Ovary (tissue), 7 donors: ENCODE measurements at regions not wholly inside any gene's neighbourhood (a gene's known extent, or its start where the extent isn't known, plus 50 kb on each side); places are given as distances from the start of the nearest gene placed in this dataset.

Experiments
- DNase-seq, 5 donors: peaks; one replicate each; pipeline ENCODE4 v3.0.0-alpha.2; 2019 to 2020
- H3K27ac ChIP-seq, 2 donors: fragments of 200-600 bp; one replicate each; pipeline versions ENCODE4 v1.5.1 to v1.8.0; 2019 to 2022
- H3K27me3 ChIP-seq: fragments of 200-600 bp; one replicate; pipeline ENCODE4 v1.8.0; 2022
- H3K36me3 ChIP-seq: fragments of 200-600 bp; sonication (generic); one replicate; pipeline ENCODE4 v1.5.1; 2019
- H3K4me1 ChIP-seq: one replicate; pipeline ENCODE4 v1.8.1; 2013; ENCODE audit warnings: mild to moderate bottlenecking, moderate library complexity; ENCODE audit not compliant: insufficient read depth
- H3K4me3 ChIP-seq: fragments of 200-600 bp; sonication (generic); one replicate; pipeline ENCODE4 v1.5.1; 2017
- H3K9me3 ChIP-seq, 2 donors: fragments of 200-600 bp in 1 of 2; sonication (generic) in 1 of 2; one replicate each; pipeline versions ENCODE4 v1.5.1 to v1.8.1; 2013 to 2019; ENCODE audit warnings: mild to moderate bottlenecking in 1 of 2, moderate library complexity in 1 of 2
- CTCF ChIP-seq, 3 donors: fragments of 450-650 bp in 2 of 3; fragments of 200-600 bp in 1 of 3; IDR thresholded peaks; one replicate each; pipeline versions ENCODE4 v1.5.1 to v1.8.0; 2016 to 2022; ENCODE audit warnings: antibody characterized with exemption in 3 of 3, mild to moderate bottlenecking in 1 of 3
- EP300 ChIP-seq: sonication (generic); formaldehyde crosslinking; IDR thresholded peaks from one replicate; pipeline ENCODE4 v1.6.1; 2017; ENCODE audit warnings: antibody characterized with exemption
- POLR2A ChIP-seq: fragments of 450-650 bp; IDR thresholded peaks from one replicate; pipeline ENCODE4 v1.6.1; 2017; ENCODE audit warnings: antibody characterized with exemption, mild to moderate bottlenecking, moderate library complexity
- WGBS, 3 donors: extraction: QIAGEN DNeasy Blood & Tissue Kit in 1 of 3; methylation state at CpG; one replicate each; pipeline versions ENCODE4 v1.1.5 to v1.1.7; 2013 to 2017; 5-methylcytosine and 5-hydroxymethylcytosine counted together
- intact Hi-C, 4 donors: fragments of 100-400 bp; cut with DNase I; formaldehyde crosslinking; loops; one replicate each; pipeline versions ENCODE4 v1.11.0 to v1.15.1; 2022 to 2023
- donor health status: DM: no; HTN: no; CAD: no; lungs with moderate emphysema.
- donor health status: DM: no; HTN: no; CAD: no.
- donor health status: Bipolar disorder and iron deficiency.
- donor health status: DM: no; HTN: no; CAD: no.
- donor health status: DM: yes; HTN: yes; CAD: no.

- Histone ChIP-seq H3K27me3 (no peaks in the 10 kb centered on the region), H3K4me1 (no peaks in the 10 kb centered on the region), H3K27ac (no peak overlapping the region), H3K4me3 (no peak overlapping the region), H3K9me3 (no peaks in the 10 kb centered on the region), H3K36me3 (no peaks in the 10 kb centered on the region)
- no peak for TF ChIP-seq CTCF (IDR thresholded peaks at IDR 0.05)
- no peak for TF ChIP-seq POLR2A
- TF ChIP-seq EP300, result no peak
- intact Hi-C loops, result no loop called here
- DNase-seq, result no peak
These were observed 540.2 kb upstream of the TRPC7 start for GRCh38 chr5:136905571-136905970.

DNA sequence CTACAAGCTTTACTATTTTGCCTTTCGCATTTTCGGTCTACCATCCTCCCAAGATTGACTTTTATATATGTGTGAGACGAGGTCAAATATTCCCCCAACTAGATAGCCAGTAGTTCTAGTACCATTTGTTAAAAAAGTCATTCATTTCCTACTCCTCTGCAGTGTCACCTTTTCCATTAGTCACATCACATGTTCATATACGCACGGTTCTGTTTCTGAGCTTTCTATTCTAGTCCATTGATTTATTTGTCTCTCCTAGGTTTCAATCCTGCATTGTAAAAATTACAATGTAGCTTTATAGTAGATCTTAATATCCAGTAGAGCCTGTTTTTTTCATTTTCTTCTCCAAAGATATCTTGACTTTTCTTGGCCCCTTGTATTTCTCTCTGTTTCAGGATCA lies 528.7 kb upstream of the TRPC7 start:
- 64 to 89% (median 72%) methylated on average over 5 of the region's 5 CpGs for WGBS, 3 donors
- no peak overlapping the region for H3K27ac ChIP-seq

GRCh38 chr5:136892000-136892399 lies 526.7 kb upstream of the TRPC7 start:
- Histone ChIP-seq H3K4me3 (no peak overlapping the region), H3K9me3 (no peaks in the 10 kb centered on the region), H3K27ac (no peak overlapping the region), H3K4me1 (no peaks in the 10 kb centered on the region), H3K36me3 (no peaks in the 10 kb centered on the region), H3K27me3 (no peaks in the 10 kb centered on the region)
- 6 to 10% (median 10%) methylated on average over 3 of the region's 3 CpGs for WGBS, 3 donors
- TF ChIP-seq CTCF (IDR thresholded peaks at IDR 0.05) (no peak), EP300 (no peak), POLR2A (no peak)
- DNase-seq, result no peak
- intact Hi-C loops, result no loop called here

More for the DNA sequence above, 528.7 kb upstream of the TRPC7 start:
- no peak for TF ChIP-seq CTCF (IDR thresholded peaks at IDR 0.05)
- TF ChIP-seq POLR2A, result no peak
- TF ChIP-seq EP300, result no peak
- DNase-seq, result no peak
- Histone ChIP-seq H3K27me3 (no peaks in the 10 kb centered on the region), H3K4me3 (no peak overlapping the region), H3K9me3 (no peaks in the 10 kb centered on the region), H3K36me3 (no peaks in the 10 kb centered on the region), H3K4me1 (no peaks in the 10 kb centered on the region)
- intact Hi-C loops, result no loop called here

GRCh38 chr5:136891175-136891972 lies 526.0 kb upstream of the TRPC7 start:
- no peak for DNase-seq
- H3K4me1 ChIP-seq, result no peaks in the 10 kb centered on the region
- H3K36me3 ChIP-seq, result no peaks in the 10 kb centered on the region
- no peak overlapping the region for H3K27ac ChIP-seq
- H3K4me3 ChIP-seq, result no peak overlapping the region
- no peak for TF ChIP-seq POLR2A
- no peak for TF ChIP-seq EP300
- intact Hi-C loops, result no loop called here
- H3K27me3 ChIP-seq, result no peaks in the 10 kb centered on the region
- H3K9me3 ChIP-seq, result no peaks in the 10 kb centered on the region
- WGBS, 3 donors, result 56 to 63% (median 60%) methylated on average over 6 of the region's 6 CpGs

DNA sequence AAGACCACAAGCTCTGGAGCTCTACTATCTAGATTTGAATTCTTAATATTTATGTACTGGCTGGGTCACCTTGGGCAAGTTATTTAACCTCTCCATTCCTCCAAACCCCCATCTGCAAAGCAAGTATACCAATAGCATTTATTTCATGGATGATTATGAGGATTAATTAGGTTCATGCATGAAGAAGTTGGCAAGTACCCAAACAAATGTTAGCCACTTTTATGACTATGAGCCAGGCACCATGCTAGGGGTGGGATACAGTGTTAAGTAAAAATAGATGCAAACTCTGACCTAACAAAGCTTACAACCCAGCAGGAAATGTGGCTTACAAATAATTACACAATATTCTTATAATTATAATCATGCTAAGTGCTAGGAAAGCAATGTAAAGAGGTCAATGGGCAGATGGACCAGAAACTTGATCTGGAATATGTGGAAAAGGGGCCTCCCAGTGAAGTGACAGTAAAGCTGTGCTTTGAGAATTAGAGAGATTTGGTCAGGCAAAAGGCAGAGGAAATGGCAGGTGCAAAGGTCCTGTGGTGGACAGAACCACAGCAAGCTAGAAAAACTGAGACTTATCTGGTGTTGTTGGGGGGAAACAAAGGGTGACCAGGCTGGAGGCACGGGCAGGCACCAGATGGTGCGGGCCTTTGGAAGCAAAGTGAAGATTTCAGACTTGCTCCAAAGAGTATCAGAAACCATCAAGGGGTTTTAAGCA lies 525.2 kb upstream of the TRPC7 start:
- Histone ChIP-seq H3K4me3 (no peak overlapping the region), H3K4me1 (no peaks in the 10 kb centered on the region), H3K9me3 (no peaks in the 10 kb centered on the region), H3K27me3 (no peaks in the 10 kb centered on the region), H3K27ac (no peak overlapping the region), H3K36me3 (no peaks in the 10 kb centered on the region)
- WGBS, 3 donors, result 47 to 89% (median 87%) methylated on average over 2 of the region's 2 CpGs
- DNase-seq, result no peak
- intact Hi-C loops, result no loop called here
- TF ChIP-seq POLR2A (no peak), EP300 (no peak), CTCF (IDR thresholded peaks at IDR 0.05) (no peak)
